Body of pancreas (tissue), 4 donors: ENCODE measurements at regions not wholly inside any gene's neighbourhood (a gene's known extent, or its start where the extent isn't known, plus 50 kb on each side); places are given as distances from the start of the nearest gene placed in this dataset.
"Not testable (repeated sequence)": the region's sequence is repeated elsewhere in the genome, so short reads cannot be mapped to it uniquely, and the experiment has no call there.

Experiments
- POLR2A ChIP-seq, 3 donors: fragments of 450-650 bp; IDR thresholded peaks; one replicate each; pipeline ENCODE4 v1.6.1; 2016; ENCODE audit warnings: antibody characterized with exemption in 3 of 3, mild to moderate bottlenecking in 2 of 3
- TF ChIP-seq, protein P1 (sequence below), 7 experiments: fragments of 450-650 bp in 4 of 7; fragments of 200-600 bp in 3 of 7; sonication (generic) in 3 of 7; IDR thresholded peaks; one replicate each; pipeline ENCODE4 v1.5.1; 2016 to 2019; ENCODE audit warnings: antibody characterized with exemption in 7 of 7

GRCh38 chr4:30869387-30869786 is 149.2 kb downstream of the PCDH7 start:
- TF ChIP-seq, protein P1, sequence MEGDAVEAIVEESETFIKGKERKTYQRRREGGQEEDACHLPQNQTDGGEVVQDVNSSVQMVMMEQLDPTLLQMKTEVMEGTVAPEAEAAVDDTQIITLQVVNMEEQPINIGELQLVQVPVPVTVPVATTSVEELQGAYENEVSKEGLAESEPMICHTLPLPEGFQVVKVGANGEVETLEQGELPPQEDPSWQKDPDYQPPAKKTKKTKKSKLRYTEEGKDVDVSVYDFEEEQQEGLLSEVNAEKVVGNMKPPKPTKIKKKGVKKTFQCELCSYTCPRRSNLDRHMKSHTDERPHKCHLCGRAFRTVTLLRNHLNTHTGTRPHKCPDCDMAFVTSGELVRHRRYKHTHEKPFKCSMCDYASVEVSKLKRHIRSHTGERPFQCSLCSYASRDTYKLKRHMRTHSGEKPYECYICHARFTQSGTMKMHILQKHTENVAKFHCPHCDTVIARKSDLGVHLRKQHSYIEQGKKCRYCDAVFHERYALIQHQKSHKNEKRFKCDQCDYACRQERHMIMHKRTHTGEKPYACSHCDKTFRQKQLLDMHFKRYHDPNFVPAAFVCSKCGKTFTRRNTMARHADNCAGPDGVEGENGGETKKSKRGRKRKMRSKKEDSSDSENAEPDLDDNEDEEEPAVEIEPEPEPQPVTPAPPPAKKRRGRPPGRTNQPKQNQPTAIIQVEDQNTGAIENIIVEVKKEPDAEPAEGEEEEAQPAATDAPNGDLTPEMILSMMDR (IDR thresholded peaks at IDR 0.05), result not testable (repeated sequence)
- not testable (repeated sequence) for TF ChIP-seq POLR2A (IDR thresholded peaks at IDR 0.05)
